ENCODE measurements at regions not wholly inside any gene's neighbourhood (a gene's known extent, or its start where the extent isn't known, plus 50 kb on each side); places are given as distances from the start of the nearest gene placed in this dataset.
"Not testable (repeated sequence)": the region's sequence is repeated elsewhere in the genome, so short reads cannot be mapped to it uniquely, and the experiment has no call there.

GRCh38 chr2:39573276-39573675, 92.4 kb upstream of the TMEM178A start:
- no peak for DNase-seq
- WGBS, 2 donors, result 92% methylated on average over 1 of the region's 1 CpG
- Histone ChIP-seq H3K36me3 (replicated peaks in 1 of 2; ENCODE audit: insufficient read depth in 1 of 2, low read depth in 2 of 2) (no peaks in the 10 kb centered on the region), H3K27ac (no peak overlapping the region), H3K4me1 (peaks cover 15% of the 10 kb centered on the region), H3K9me3 (no peaks in the 10 kb centered on the region), H3K4me3 (no peak overlapping the region), H3K27me3 (no peaks in the 10 kb centered on the region)
- TF ChIP-seq POLR2A (IDR thresholded peaks at IDR 0.05), result no peak
- TF ChIP-seq CTCF (IDR thresholded peaks at IDR 0.05), result no peak
- intact Hi-C loops (cut with DNase I), result no loop called here
- no peak for ATAC-seq

GRCh38 chr2:39581866-39582265, 83.9 kb upstream of the TMEM178A start:
- Histone ChIP-seq H3K4me3 (no peak overlapping the region), H3K27ac (no peak overlapping the region), H3K9me3 (no peaks in the 10 kb centered on the region), H3K27me3 (no peaks in the 10 kb centered on the region), H3K36me3 (replicated peaks in 1 of 2; ENCODE audit: insufficient read depth in 1 of 2, low read depth in 2 of 2) (no peaks in the 10 kb centered on the region), H3K4me1 (no peaks in the 10 kb centered on the region)
- intact Hi-C loops (cut with DNase I), result no loop called here
- WGBS, 2 donors, result 52 to 100% methylated on average over 1 of the region's 1 CpG
- ATAC-seq (no peak), DNase-seq (no peak)
- TF ChIP-seq POLR2A (IDR thresholded peaks at IDR 0.05) (no peak), CTCF (IDR thresholded peaks at IDR 0.05) (no peak)

- no peaks in the 10 kb centered on the region for H3K4me1 ChIP-seq
- no peak overlapping the region for H3K4me3 ChIP-seq
- no peaks in the 10 kb centered on the region for H3K9me3 ChIP-seq
- H3K27me3 ChIP-seq, result no peaks in the 10 kb centered on the region
- TF ChIP-seq POLR2A (IDR thresholded peaks at IDR 0.05), result no peak
- no peaks in the 10 kb centered on the region for H3K36me3 ChIP-seq (replicated peaks in 1 of 2; ENCODE audit: insufficient read depth in 1 of 2, low read depth in 2 of 2)
- ATAC-seq (no peak), DNase-seq (no peak)
- intact Hi-C loops (cut with DNase I), result no loop called here
- 94 to 98% methylated on average over 2 of the region's 2 CpGs for WGBS, 2 donors
- no peak overlapping the region for H3K27ac ChIP-seq
Measured at GRCh38 chr2:39583213-39583612, 82.5 kb upstream of the TMEM178A start.

- ATAC-seq, result no peak
Measured at GRCh38 chr2:39583781-39584180, 81.9 kb upstream of the TMEM178A start.

GRCh38 chr2:39584283-39584965, 81.3 kb upstream of the TMEM178A start:
- intact Hi-C loops (cut with DNase I), result no loop called here
- Histone ChIP-seq H3K9me3 (no peaks in the 10 kb centered on the region), H3K27me3 (no peaks in the 10 kb centered on the region), H3K27ac (no peak overlapping the region), H3K4me1 (no peaks in the 10 kb centered on the region), H3K36me3 (replicated peaks in 1 of 2; ENCODE audit: insufficient read depth in 1 of 2, low read depth in 2 of 2) (no peaks in the 10 kb centered on the region), H3K4me3 (no peak overlapping the region)
- no peak for TF ChIP-seq POLR2A (IDR thresholded peaks at IDR 0.05)
- TF ChIP-seq CTCF (IDR thresholded peaks at IDR 0.05), result no peak
- ATAC-seq (no peak), DNase-seq (no peak)
- WGBS, 2 donors, result 78 to 79% methylated on average over 5 of the region's 5 CpGs

More at GRCh38 chr2:39583781-39584180, 81.9 kb upstream of the TMEM178A start:
- H3K4me1 ChIP-seq, result no peaks in the 10 kb centered on the region
- DNase-seq, result no peak
- no peak for TF ChIP-seq CTCF (IDR thresholded peaks at IDR 0.05)
- TF ChIP-seq POLR2A (IDR thresholded peaks at IDR 0.05), result no peak
- 86 to 87% methylated on average over 6 of the region's 6 CpGs for WGBS, 2 donors
- intact Hi-C loops (cut with DNase I), result no loop called here
- no peak overlapping the region for H3K27ac ChIP-seq
- no peak overlapping the region for H3K4me3 ChIP-seq
- H3K9me3 ChIP-seq, result no peaks in the 10 kb centered on the region
- H3K36me3 ChIP-seq (replicated peaks in 1 of 2; ENCODE audit: insufficient read depth in 1 of 2, low read depth in 2 of 2), result no peaks in the 10 kb centered on the region
- H3K27me3 ChIP-seq, result no peaks in the 10 kb centered on the region

- H3K4me3 ChIP-seq; H3K27ac ChIP-seq; H3K9me3 ChIP-seq; DNase-seq; ATAC-seq; intact Hi-C loops (cut with DNase I); H3K27me3 ChIP-seq; H3K4me1 ChIP-seq; H3K36me3 ChIP-seq (replicated peaks in 1 of 2; ENCODE audit: insufficient read depth in 1 of 2, low read depth in 2 of 2): not testable (repeated sequence)
- WGBS, 2 donors, result 97 to 98% methylated on average over 8 to 14 of the region's 20 CpGs
Measured at GRCh38 chr2:39585531-39585930, 80.2 kb upstream of the TMEM178A start.

Measured in body of pancreas (tissue), 4 donors.